Gastroesophageal sphincter (tissue), 3 donors: ENCODE measurements at regions not wholly inside any gene's neighbourhood (a gene's known extent, or its start where the extent isn't known, plus 50 kb on each side); places are given as distances from the start of the nearest gene placed in this dataset.

ENCODE experiments used
- EP300 ChIP-seq: sonication (generic); formaldehyde crosslinking; IDR thresholded peaks from one replicate; pipeline ENCODE4 v1.6.1; 2017; ENCODE audit warnings: antibody characterized with exemption, mild to moderate bottlenecking
- POLR2A ChIP-seq, 2 donors: fragments of 450-650 bp; IDR thresholded peaks; one replicate each; pipeline ENCODE4 v1.6.1; 2017; ENCODE audit warnings: antibody characterized with exemption in 2 of 2, mild to moderate bottlenecking in 2 of 2, moderate library complexity in 1 of 2
- TF ChIP-seq, protein P1 (sequence below), 4 experiments: fragments of 200-600 bp in 2 of 4; fragments of 450-650 bp in 2 of 4; sonication (generic) in 1 of 4; IDR thresholded peaks; one replicate each; pipeline ENCODE4 v1.5.1; 2017 to 2019; ENCODE audit warnings: antibody characterized with exemption in 4 of 4, mild to moderate bottlenecking in 2 of 4, moderate library complexity in 2 of 4

DNA sequence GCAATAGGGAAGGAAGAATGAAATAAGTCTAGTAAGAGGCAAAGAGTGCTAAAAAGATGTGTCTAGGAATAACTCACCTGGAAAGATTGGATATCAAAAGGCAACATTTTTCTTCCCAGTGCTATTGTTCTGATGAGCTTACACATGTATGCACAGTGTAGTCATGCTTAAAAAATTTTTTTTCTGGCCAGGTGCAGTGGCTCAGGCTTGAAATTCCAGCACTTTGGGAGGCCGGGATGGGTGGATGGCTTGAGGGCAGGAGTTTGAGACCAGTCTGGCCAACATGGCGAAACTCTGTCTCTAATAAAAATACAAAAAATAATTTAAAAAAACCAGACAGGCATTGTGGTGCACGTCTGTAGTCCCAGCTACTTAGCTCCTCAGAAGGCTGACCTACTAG, 795.8 kb upstream of the IGFBP7 start:
- TF ChIP-seq POLR2A (IDR thresholded peaks at IDR 0.05) = no peak
- TF ChIP-seq, protein P1, sequence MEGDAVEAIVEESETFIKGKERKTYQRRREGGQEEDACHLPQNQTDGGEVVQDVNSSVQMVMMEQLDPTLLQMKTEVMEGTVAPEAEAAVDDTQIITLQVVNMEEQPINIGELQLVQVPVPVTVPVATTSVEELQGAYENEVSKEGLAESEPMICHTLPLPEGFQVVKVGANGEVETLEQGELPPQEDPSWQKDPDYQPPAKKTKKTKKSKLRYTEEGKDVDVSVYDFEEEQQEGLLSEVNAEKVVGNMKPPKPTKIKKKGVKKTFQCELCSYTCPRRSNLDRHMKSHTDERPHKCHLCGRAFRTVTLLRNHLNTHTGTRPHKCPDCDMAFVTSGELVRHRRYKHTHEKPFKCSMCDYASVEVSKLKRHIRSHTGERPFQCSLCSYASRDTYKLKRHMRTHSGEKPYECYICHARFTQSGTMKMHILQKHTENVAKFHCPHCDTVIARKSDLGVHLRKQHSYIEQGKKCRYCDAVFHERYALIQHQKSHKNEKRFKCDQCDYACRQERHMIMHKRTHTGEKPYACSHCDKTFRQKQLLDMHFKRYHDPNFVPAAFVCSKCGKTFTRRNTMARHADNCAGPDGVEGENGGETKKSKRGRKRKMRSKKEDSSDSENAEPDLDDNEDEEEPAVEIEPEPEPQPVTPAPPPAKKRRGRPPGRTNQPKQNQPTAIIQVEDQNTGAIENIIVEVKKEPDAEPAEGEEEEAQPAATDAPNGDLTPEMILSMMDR (IDR thresholded peaks at IDR 0.05) = no peak
- TF ChIP-seq EP300 = no peak
